ENCODE measurements at regions not wholly inside any gene's neighbourhood (a gene's known extent, or its start where the extent isn't known, plus 50 kb on each side); places are given as distances from the start of the nearest gene placed in this dataset.

DNA sequence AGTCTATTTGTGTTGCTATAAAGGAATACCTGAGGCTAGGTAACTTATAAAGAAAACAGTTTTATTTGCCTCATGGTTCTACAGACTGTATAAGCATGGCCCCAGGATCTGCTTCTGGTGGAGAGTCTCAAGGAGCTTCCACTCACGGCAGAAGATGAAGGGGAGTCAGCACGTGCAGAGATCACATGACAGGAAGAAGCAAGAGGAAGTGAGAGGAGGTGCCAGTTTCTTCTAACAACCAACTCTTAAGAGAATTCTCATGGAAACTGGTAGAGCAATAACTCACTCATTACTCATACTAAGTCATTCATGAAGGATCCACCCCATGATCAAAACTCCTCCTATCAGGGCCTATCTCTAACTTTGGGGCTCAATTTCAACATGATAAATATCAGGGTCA lies 135.6 kb downstream of the DDX3Y start:
- ChIA-PET POLR2A (ENCODE audit: partially characterized antibody) (no interaction called here), CTCF (ENCODE audit: partially characterized antibody) (no interaction called here)
- no peak overlapping the region for H2AFZ ChIP-seq (ENCODE audit: low read length)
- H3K23me2 ChIP-seq (ENCODE audit: low read depth, low read length), result no peaks in the 10 kb centered on the region
- no peak overlapping the region for H3K27ac ChIP-seq (ENCODE audit: low read depth, low read length)
- H3K27me3 ChIP-seq (replicated peaks in 1 of 4; ENCODE audit: control insufficient read depth in 3 of 4, extremely low read depth in 1 of 4, insufficient read depth in 3 of 4, low read length in 3 of 4), result no peaks in the 10 kb centered on the region
- no peak overlapping the region for H3K4me3 ChIP-seq (ENCODE audit: extremely low read depth in 1 of 4, insufficient read depth in 2 of 4, low read depth in 3 of 4, low read length in 4 of 4)
- H3K9ac ChIP-seq (replicated peaks in 1 of 4; ENCODE audit: extremely low read depth in 1 of 4, low read depth in 3 of 4, low read length in 3 of 4), result no peak overlapping the region
- H2BK12ac ChIP-seq (ENCODE audit: low read depth, low read length), result no peak overlapping the region
- no peaks in the 10 kb centered on the region for H3K9me3 ChIP-seq (ENCODE audit: insufficient read depth in 2 of 2, low read depth in 1 of 2, low read length in 1 of 2)
- no peak overlapping the region for H2BK20ac ChIP-seq (ENCODE audit: low read length)
- no peak overlapping the region for H3K56ac ChIP-seq (replicated peaks; ENCODE audit: insufficient read length, low read depth, low read length)
- no peaks in the 10 kb centered on the region for H3K4me1 ChIP-seq (replicated peaks in 1 of 4; ENCODE audit: control insufficient read depth in 3 of 4, insufficient read depth in 4 of 4, low read length in 3 of 4)
- no peaks in the 10 kb centered on the region for H4K20me1 ChIP-seq (replicated peaks in 1 of 2; ENCODE audit: control insufficient read depth in 1 of 2, insufficient read depth in 2 of 2, low read length in 2 of 2)
- WGBS, 2 experiments (ENCODE audit: extremely low coverage in 1 of 2, insufficient coverage in 1 of 2, insufficient read length in 1 of 2, insufficient replicate concordance in 2 of 2, low coverage in 1 of 2, low lambda C conversion rate in 2 of 2, missing lambda C conversion rate in 1 of 2), result 94% methylated on average over 2 of the region's 2 CpGs; no CpG with 5 or more reads in 1 of the 2 experiments
- H3K4ac ChIP-seq (replicated peaks; ENCODE audit: insufficient read length, low read depth, low read length), result no peak overlapping the region
- no peak overlapping the region for H3K18ac ChIP-seq (ENCODE audit: extremely low read depth, low read length)
- no peak overlapping the region for H3K4me2 ChIP-seq (ENCODE audit: insufficient read depth in 1 of 2, low read depth in 2 of 2, low read length in 2 of 2)
- no peak overlapping the region for H3K14ac ChIP-seq (ENCODE audit: insufficient read length)
- H2AK5ac ChIP-seq (ENCODE audit: low read depth, low read length), result no peak overlapping the region
- no peak overlapping the region for H4K5ac ChIP-seq (ENCODE audit: insufficient read length, low read depth, low read length)
- H2BK120ac ChIP-seq (replicated peaks; ENCODE audit: low read depth, low read length), result no peak overlapping the region
- H3K79me2 ChIP-seq (ENCODE audit: control insufficient read depth in 1 of 2, insufficient read depth in 2 of 2, low read length in 2 of 2), result no peaks in the 10 kb centered on the region
- H3K23ac ChIP-seq (ENCODE audit: insufficient read length), result no peak overlapping the region
- H4K8ac ChIP-seq (ENCODE audit: extremely low read depth, insufficient read depth, low read length), result no peak overlapping the region
- H2BK5ac ChIP-seq (ENCODE audit: low read depth, low read length), result no peak overlapping the region
- no peak overlapping the region for H4K91ac ChIP-seq (replicated peaks; ENCODE audit: insufficient read length, low read length)
- H3K79me1 ChIP-seq (ENCODE audit: low read depth, low read length), result no peaks in the 10 kb centered on the region
- H3K36me3 ChIP-seq (ENCODE audit: control insufficient read depth in 2 of 4, insufficient read depth in 4 of 4, low read length in 3 of 4), result no peaks in the 10 kb centered on the region
- no peak for DNase-seq (ENCODE audit: low read depth in 1 of 2, low spot score in 2 of 2)
- FAIRE-seq, result no peak
- no peak overlapping the region for H2BK15ac ChIP-seq (ENCODE audit: low read length)
- TF ChIP-seq TAF1 (IDR thresholded peaks at IDR 0.05; ENCODE audit: low read depth, low read length) (no peak), CEBPB (IDR thresholded peaks at IDR 0.05; ENCODE audit: low read depth, low read length) (no peak), RXRA (IDR thresholded peaks at IDR 0.05; ENCODE audit: insufficient read depth, low read depth, low read length) (no peak), JUN (IDR thresholded peaks at IDR 0.05; ENCODE audit: low read depth, low read length) (no peak), HDAC6 (IDR thresholded peaks at IDR 0.05; ENCODE audit: low read depth, low read length) (no peak), JUND (IDR thresholded peaks at IDR 0.05; ENCODE audit: low read length) (no peak), RBBP5 (IDR thresholded peaks at IDR 0.05; ENCODE audit: borderline replicate concordance, low read depth, low read length) (no peak), NRF1 (IDR thresholded peaks at IDR 0.05; ENCODE audit: low read depth, low read length) (no peak), KDM4A (IDR thresholded peaks at IDR 0.05; ENCODE audit: low read depth, low read length, severe bottlenecking) (no peak), YY1 (IDR thresholded peaks at IDR 0.05; ENCODE audit: low read depth, low read length) (no peak), CHD2 (IDR thresholded peaks at IDR 0.05; ENCODE audit: low read length) (no peak), SP2 (IDR thresholded peaks at IDR 0.05; ENCODE audit: low read length) (no peak), TCF12 (IDR thresholded peaks at IDR 0.05; ENCODE audit: low read depth, low read length) (no peak), TAF7 (optimal IDR thresholded peaks at IDR 0.05; ENCODE audit: borderline replicate concordance, low read depth, low read length) (no peak)
- TF ChIP-seq, protein P1, sequence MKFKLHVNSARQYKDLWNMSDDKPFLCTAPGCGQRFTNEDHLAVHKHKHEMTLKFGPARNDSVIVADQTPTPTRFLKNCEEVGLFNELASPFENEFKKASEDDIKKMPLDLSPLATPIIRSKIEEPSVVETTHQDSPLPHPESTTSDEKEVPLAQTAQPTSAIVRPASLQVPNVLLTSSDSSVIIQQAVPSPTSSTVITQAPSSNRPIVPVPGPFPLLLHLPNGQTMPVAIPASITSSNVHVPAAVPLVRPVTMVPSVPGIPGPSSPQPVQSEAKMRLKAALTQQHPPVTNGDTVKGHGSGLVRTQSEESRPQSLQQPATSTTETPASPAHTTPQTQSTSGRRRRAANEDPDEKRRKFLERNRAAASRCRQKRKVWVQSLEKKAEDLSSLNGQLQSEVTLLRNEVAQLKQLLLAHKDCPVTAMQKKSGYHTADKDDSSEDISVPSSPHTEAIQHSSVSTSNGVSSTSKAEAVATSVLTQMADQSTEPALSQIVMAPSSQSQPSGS (IDR thresholded peaks at IDR 0.05; ENCODE audit: low read length), result no peak
